GM19395 (cell line): ENCODE measurements at regions not wholly inside any gene's neighbourhood (a gene's known extent, or its start where the extent isn't known, plus 50 kb on each side); places are given as distances from the start of the nearest gene placed in this dataset.

ENCODE experiments used
- ATAC-seq: cut with Tn5 transposase; IDR thresholded peaks from one replicate; pipeline ENCODE4 v1.9.1; 2021; ENCODE audit warnings: mild to moderate bottlenecking, moderate library complexity; ENCODE audit not compliant: unreplicated experiment

DNA sequence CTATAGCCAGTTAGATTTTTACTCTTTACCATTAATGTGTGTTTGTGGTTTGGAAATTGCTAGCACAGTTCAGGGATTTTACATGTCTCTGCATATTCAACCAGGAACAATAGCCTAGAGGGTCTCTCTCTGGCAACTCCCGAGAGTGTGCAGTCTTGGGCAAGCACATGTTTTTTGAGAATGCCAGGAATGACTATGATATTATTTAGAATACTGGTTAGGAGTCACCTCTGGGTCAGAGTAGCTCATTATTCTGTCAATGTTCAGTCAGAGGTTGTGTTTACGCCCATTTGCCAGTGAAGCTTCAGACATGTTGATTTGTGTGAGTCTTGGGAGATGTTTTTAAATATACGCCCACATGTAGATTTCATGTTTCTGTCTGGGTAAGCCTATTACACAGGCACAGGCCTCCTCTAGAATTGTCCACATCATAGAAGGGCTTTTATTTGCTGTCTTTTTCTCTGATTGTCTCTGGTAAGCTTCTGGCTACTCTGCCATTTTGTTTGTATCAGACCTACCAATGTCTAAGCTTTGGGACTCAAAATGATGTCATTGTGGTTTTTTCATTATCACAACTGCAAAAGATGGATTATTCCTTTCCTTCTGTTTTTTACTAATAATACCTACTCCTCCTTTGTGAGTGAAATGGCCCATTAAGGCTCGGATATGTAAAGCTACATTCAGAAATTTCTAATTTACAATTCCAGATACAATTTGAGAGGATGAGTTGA, 203.1 kb upstream of the PPFIA2 start:
- no peak for ATAC-seq

DNA sequence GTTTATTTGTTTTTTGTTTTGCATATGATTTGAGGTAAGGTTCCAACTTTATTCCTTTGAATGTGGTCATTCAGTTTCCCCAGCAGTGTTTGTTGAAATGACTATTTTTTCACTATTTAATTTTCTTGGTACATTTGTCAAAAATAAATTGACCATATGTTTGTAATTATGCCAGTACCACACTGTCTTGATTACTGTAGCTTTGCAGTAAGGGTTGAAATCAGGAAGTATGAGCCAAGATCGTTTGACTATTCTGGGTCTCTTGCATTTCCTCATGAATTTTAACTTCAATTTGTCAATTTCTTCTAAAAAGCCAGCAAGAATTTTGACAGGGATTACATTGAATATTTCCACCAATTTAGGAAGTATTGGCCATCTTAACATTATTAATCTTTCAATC, 199.3 kb upstream of the PPFIA2 start:
- no peak for ATAC-seq

- no peak for ATAC-seq
Observed at GRCh38 chr12:81957631-81958030, 198.5 kb upstream of the PPFIA2 start.

DNA sequence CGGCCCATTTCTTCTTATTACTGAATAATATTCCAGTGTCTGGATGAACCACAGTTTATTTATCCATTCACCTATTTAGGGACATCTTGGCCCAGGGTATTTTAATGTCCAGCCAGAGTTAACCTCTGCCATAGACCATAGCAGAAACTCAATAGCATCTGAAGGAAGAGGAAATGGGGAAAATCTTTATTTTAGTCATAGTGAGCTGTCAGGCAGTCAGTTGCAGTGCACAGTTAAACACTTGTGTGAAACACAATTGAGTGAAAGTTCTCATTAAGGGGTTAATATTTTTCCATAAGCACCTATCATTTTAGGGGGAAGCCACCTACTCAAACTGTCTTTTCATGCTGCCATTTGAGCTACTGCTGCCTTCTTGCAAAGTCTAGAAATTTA, 197.3 kb upstream of the PPFIA2 start:
- ATAC-seq: no peak

DNA sequence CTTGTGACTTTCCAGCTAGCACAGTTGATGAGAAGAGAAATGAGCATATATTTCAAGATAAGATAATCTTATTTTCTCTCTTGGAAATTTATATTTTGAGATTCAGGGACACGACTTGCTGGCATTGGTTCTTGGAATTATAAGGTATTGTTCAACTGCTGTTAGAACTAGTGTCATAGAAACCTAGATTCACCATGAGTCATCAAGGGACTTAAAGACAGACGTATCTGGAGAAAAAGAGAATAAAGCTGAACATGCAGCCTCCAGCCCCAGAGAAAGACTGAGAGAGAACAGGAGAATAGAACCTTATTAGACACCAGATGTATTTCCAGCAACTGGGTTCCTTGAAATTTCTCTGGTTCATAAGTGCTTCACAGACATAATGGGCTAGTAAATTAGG, 194.4 kb upstream of the PPFIA2 start:
- ATAC-seq: no peak

- no peak for ATAC-seq
Observed at GRCh38 chr12:81950871-81951270, 191.7 kb upstream of the PPFIA2 start.

DNA sequence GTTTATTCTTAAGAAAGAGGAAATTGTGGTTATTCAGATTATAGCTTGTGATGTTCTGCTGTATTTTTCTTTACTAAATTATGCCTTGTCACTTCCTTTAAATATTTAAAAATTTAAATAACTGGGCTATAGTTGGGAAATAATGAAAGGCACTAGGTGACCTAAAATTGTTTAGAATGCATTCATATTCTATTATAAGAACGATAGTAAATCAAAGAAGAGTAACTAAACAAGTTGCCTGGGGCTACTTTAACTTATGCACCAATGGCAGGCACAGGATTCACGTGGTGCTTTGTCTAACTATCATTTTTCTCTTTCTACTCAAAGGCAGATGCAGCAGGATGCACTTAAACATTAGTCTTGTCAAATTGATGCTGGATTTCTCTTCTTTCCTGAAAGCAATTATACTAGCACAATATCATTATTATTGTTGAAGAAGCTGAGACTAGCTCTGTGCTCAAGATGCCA, 190.7 kb upstream of the PPFIA2 start:
- ATAC-seq: no peak

DNA sequence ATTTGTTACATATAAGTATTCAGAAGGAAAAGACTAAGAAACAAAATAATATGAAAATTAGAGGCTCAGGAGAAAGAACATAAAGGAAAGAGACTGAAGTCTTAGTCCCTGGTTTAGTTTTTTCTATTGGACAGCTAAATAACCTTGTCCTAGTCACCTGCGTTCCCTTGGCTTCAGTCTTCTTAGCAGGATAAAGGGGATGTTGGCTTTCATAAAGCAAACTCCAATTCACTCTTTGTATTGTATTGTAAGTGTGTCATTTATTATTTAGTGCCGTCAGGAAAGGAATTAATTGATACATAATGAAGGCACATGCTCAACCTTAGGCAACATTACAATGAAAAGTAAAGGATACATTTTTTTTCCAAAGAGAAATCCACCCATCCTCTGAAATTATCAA, 190.3 kb upstream of the PPFIA2 start:
- ATAC-seq: no peak

DNA sequence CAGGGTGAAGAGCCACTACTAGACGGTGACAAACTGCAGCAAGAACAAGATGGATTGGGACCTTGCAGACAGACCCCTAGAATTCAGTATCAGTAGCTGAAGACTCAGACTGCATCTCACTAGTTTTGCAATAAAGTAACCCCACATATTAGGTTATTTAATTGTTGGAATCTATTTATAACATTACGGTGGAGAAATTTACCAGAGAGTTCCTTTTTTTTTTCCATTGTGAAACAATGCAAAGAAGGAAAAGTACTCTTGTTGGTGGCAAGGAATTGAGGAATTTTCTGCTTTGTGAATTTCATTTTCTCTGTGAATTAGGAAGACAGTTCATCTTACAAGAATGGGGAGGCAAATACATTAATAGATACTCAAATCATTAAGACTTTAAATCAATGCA, 185.7 kb upstream of the PPFIA2 start:
- no peak for ATAC-seq

DNA sequence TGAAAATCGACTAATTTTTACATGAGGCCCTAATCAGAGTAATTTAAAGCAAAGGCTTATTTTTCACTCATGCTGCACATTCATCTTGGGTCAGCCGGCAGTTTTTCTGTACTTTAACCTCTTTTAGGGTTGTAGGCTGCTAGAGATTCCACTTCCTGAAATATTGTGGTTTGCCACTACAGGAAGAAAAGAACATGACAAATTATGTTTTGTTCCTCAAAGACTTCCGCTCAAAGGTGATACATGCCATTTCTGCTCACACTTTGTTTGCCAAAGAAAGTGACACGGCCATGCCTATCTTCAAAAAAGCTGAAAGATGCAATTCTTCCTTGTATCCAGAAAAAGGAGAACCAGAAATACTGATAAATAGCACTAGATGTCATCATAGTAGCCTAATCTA, 183.4 kb upstream of the PPFIA2 start:
- ATAC-seq: peak; percentile 75

- no peak for ATAC-seq
Observed at GRCh38 chr12:81930037-81930436, 170.9 kb upstream of the PPFIA2 start.

GRCh38 chr12:81896771-81897170, 137.6 kb upstream of the PPFIA2 start:
- no peak for ATAC-seq

- no peak for ATAC-seq
Observed at GRCh38 chr12:81888961-81889360, 129.8 kb upstream of the PPFIA2 start.

- ATAC-seq: no peak
Observed at GRCh38 chr12:81888106-81888740, 129.1 kb upstream of the PPFIA2 start.

- no peak for ATAC-seq
Observed at GRCh38 chr12:81874586-81874985, 115.4 kb upstream of the PPFIA2 start.

GRCh38 chr12:81874166-81874565, 115.0 kb upstream of the PPFIA2 start:
- no peak for ATAC-seq

GRCh38 chr12:81872400-81872799, 113.2 kb upstream of the PPFIA2 start:
- ATAC-seq: no peak

DNA sequence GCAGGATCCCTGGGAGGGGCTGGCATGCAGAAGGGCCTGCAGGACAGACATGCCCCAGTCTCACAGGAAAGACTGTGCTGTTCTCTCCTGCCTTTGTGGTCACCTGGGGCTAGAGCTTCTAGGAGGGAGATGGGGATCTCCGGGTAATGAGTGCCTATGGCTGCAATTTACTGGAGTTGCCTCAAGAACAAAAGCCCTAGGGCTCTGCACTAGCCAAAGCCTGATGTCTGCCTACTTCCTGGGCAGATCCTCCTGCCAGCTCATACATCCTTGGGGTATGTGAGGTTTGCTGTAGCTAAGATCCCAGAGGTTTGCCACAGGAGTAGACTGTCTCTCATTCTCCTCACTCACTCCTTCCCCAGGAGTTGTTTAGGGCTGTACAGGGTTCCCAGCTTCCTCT, 106.9 kb upstream of the PPFIA2 start:
- ATAC-seq: no peak

- ATAC-seq: no peak
Observed at GRCh38 chr12:81863406-81863805, 104.3 kb upstream of the PPFIA2 start.

- ATAC-seq: no peak
Observed at GRCh38 chr12:81859521-81859920, 100.4 kb upstream of the PPFIA2 start.

- no peak for ATAC-seq
Observed at GRCh38 chr12:81843599-81843998, 84.4 kb upstream of the PPFIA2 start.

GRCh38 chr12:81835783-81836182, 76.6 kb upstream of the PPFIA2 start:
- no peak for ATAC-seq
